MM.1S (cell line): ENCODE measurements at regions not wholly inside any gene's neighbourhood (a gene's known extent, or its start where the extent isn't known, plus 50 kb on each side); places are given as distances from the start of the nearest gene placed in this dataset.
"Not testable (repeated sequence)": the region's sequence is repeated elsewhere in the genome, so short reads cannot be mapped to it uniquely, and the experiment has no call there.

Experiments used
- DNase-seq: peaks from one replicate; pipeline ENCODE4 v3.0.0-alpha.2; 2015
- H2AFZ ChIP-seq: fragments of 300-600 bp; sonication (generic); 2 replicates; pipeline ENCODE4 v1.6.0; 2016; ENCODE audit warnings: antibody characterized with exemption, low read length
- H3F3A ChIP-seq: fragments of 300-600 bp; sonication (generic); 2 replicates; pipeline ENCODE4 v1.6.1; 2016; ENCODE audit warnings: mild to moderate bottlenecking, antibody characterized with exemption, low read length, moderate library complexity, mixed read lengths; ENCODE audit not compliant: insufficient read depth
- H3K27ac ChIP-seq: fragments of 300-600 bp; sonication (generic); 2 replicates; pipeline ENCODE4 v1.5.1; 2016; ENCODE audit warnings: mild to moderate bottlenecking, low read length
- H3K27me3 ChIP-seq: fragments of 300-600 bp; sonication (generic); replicated peaks from 2 replicates; pipeline ENCODE4 v1.6.0; 2016; ENCODE audit warnings: low read length; ENCODE audit not compliant: insufficient read depth
- H3K36me3 ChIP-seq: fragments of 300-600 bp; sonication (generic); replicated peaks from 2 replicates; pipeline ENCODE4 v1.6.1; 2016; ENCODE audit warnings: mild to moderate bottlenecking, low read length, mixed read lengths; ENCODE audit not compliant: insufficient read depth
- H3K4me1 ChIP-seq: fragments of 300-600 bp; sonication (generic); 2 replicates; pipeline ENCODE4 v1.6.1; 2016; ENCODE audit warnings: low read length, mixed read lengths
- H3K4me2 ChIP-seq: fragments of 300-600 bp; sonication (generic); 2 replicates; pipeline ENCODE4 v1.6.0; 2016; ENCODE audit warnings: low read depth, low read length
- H3K4me3 ChIP-seq: fragments of 300-600 bp; sonication (generic); 2 replicates; pipeline ENCODE4 v1.5.1; 2016; ENCODE audit warnings: low read length, mixed read lengths
- H3K79me2 ChIP-seq: fragments of 300-600 bp; sonication (generic); 2 replicates; pipeline ENCODE4 v1.6.1; 2016; ENCODE audit warnings: mixed run types, low read length, mixed read lengths
- H3K9ac ChIP-seq: fragments of 300-600 bp; sonication (generic); 2 replicates; pipeline ENCODE4 v1.6.1; 2016; ENCODE audit warnings: low read length, mixed read lengths
- H3K9me2 ChIP-seq: fragments of 300-600 bp; sonication (generic); replicated peaks from 2 replicates; pipeline ENCODE4 v1.6.1; 2016; ENCODE audit warnings: mild to moderate bottlenecking, low read length, mixed read lengths; ENCODE audit not compliant: insufficient read depth
- H3K9me3 ChIP-seq: fragments of 300-600 bp; sonication (generic); replicated peaks from 2 replicates; pipeline ENCODE4 v1.6.1; 2016; ENCODE audit warnings: mild to moderate bottlenecking, low read length, mixed read lengths; ENCODE audit not compliant: insufficient read depth
- H4K20me1 ChIP-seq: fragments of 300-600 bp; sonication (generic); 2 replicates; pipeline ENCODE4 v1.6.1; 2016; ENCODE audit warnings: mild to moderate bottlenecking, low read length, moderate library complexity, mixed read lengths; ENCODE audit not compliant: insufficient read depth
- CTCF ChIP-seq: fragments of 300-600 bp; sonication (generic); IDR thresholded peaks from 2 replicates; pipeline ENCODE4 v1.5.1; 2016; ENCODE audit warnings: antibody characterized with exemption, low read length, mixed read lengths
- EZH2 ChIP-seq: fragments of 300-600 bp; sonication (generic); optimal IDR thresholded peaks from 2 replicates; pipeline ENCODE3; 2017; ENCODE audit warnings: low read depth, mild to moderate bottlenecking, antibody characterized with exemption, low read length, mixed read lengths
- EZH2phosphoT487 ChIP-seq: fragments of 300-600 bp; sonication (generic); IDR thresholded peaks from 2 replicates; pipeline ENCODE4 v1.6.1; 2018; ENCODE audit warnings: antibody characterized with exemption, low read length

GRCh38 chrX:39268207-39268606 is 466.9 kb downstream of the MID1IP1 start:
- Histone ChIP-seq H4K20me1 (no peaks in the 10 kb centered on the region), H3K4me3 (no peak overlapping the region), H3K4me2 (no peak overlapping the region), H3K9me3 (no peaks in the 10 kb centered on the region), H3F3A (no peaks in the 10 kb centered on the region), H3K9ac (no peak overlapping the region), H3K9me2 (no peaks in the 10 kb centered on the region), H3K4me1 (no peaks in the 10 kb centered on the region), H3K27ac (no peak overlapping the region), H3K36me3 (no peaks in the 10 kb centered on the region), H2AFZ (no peak overlapping the region), H3K27me3 (no peaks in the 10 kb centered on the region), H3K79me2 (no peaks in the 10 kb centered on the region)
- TF ChIP-seq EZH2, result no peak
- TF ChIP-seq CTCF, result no peak
- TF ChIP-seq EZH2phosphoT487, result no peak
- no peak for DNase-seq

GRCh38 chrX:39275500-39276068 is 474.3 kb downstream of the MID1IP1 start:
- Histone ChIP-seq H3K27me3 (no peaks in the 10 kb centered on the region), H3K36me3 (no peaks in the 10 kb centered on the region), H3K4me2 (no peak overlapping the region), H3K4me1 (no peaks in the 10 kb centered on the region), H3K9ac (no peak overlapping the region), H3K4me3 (no peak overlapping the region), H3K79me2 (no peaks in the 10 kb centered on the region), H4K20me1 (no peaks in the 10 kb centered on the region), H3K9me3 (no peaks in the 10 kb centered on the region), H3K9me2 (no peaks in the 10 kb centered on the region), H2AFZ (no peak overlapping the region), H3K27ac (no peak overlapping the region), H3F3A (no peaks in the 10 kb centered on the region)
- TF ChIP-seq EZH2, result no peak
- no peak for TF ChIP-seq EZH2phosphoT487
- TF ChIP-seq CTCF, result no peak
- no peak for DNase-seq

DNA sequence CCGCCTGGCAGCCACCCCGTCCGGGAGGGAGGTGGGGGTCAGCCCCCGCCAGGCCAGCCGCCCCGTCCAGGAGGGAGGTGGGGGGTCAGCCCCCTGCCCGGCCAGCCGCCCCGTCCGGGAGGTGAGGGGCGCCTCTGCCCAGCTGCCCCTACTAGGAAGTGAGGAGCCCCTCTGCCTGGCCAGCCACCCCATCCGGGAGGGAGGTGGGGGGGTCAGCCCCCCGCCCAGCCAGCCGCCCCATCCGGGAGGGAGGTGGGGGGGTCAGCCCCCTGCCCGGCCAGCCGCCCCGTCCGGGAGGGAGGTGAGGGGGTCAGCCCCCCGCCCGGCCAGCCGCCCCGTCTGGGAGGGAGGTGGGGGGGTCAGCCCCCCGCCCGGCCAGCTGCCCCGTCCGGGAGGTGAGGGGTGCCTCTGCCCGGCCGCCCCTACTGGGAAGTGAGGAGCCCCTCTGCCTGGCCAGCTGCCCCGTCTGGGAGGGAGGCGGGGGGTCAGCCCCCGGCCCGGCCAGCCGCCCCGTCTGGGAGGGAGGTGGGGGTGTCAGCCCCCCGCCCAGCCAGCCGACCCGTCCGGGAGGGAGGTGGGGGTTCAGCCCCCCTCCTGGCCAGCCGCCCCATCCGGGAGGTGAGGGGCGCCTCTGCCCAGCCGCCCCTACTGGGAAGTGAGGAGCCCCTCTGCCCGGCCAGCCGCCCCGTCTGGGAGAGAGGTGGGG is 476.6 kb downstream of the MID1IP1 start:
- H2AFZ ChIP-seq, H3K4me3 ChIP-seq, H3K79me2 ChIP-seq, H3K9me3 ChIP-seq, H3F3A ChIP-seq, H3K27ac ChIP-seq, H3K9me2 ChIP-seq, H3K4me1 ChIP-seq, H3K9ac ChIP-seq, H3K36me3 ChIP-seq, H4K20me1 ChIP-seq, H3K4me2 ChIP-seq, DNase-seq, H3K27me3 ChIP-seq: not testable (repeated sequence)

DNA sequence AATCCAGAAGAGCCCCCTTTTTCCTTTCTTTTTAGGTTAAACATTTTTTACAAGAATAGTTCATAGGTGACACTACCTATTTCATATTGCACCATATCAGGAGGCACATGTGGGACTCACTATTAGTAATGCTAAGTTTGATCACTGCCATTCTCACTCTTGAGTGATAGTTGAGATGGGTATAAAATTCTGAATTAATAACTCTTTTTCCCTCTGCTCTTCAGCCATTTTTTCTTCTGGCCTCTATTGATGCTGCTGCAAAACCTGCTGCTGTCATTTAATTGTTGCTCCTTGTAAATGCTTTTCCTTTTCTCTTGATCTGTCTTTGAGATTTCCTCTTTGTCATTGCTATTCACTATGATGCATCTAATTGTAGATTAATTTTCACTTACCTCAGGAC is 482.0 kb downstream of the MID1IP1 start:
- no peak overlapping the region for H3K4me3 ChIP-seq
- H4K20me1 ChIP-seq, result no peaks in the 10 kb centered on the region
- no peak for TF ChIP-seq EZH2phosphoT487
- TF ChIP-seq CTCF, result no peak
- no peak for TF ChIP-seq EZH2
- H3K9me2 ChIP-seq, result no peaks in the 10 kb centered on the region
- H2AFZ ChIP-seq, result no peak overlapping the region
- no peaks in the 10 kb centered on the region for H3F3A ChIP-seq
- H3K36me3 ChIP-seq, result no peaks in the 10 kb centered on the region
- H3K9ac ChIP-seq, result no peak overlapping the region
- no peaks in the 10 kb centered on the region for H3K4me1 ChIP-seq
- no peaks in the 10 kb centered on the region for H3K27me3 ChIP-seq
- H3K9me3 ChIP-seq, result no peaks in the 10 kb centered on the region
- H3K4me2 ChIP-seq, result no peak overlapping the region
- no peak overlapping the region for H3K27ac ChIP-seq
- no peak for DNase-seq
- no peaks in the 10 kb centered on the region for H3K79me2 ChIP-seq
